HG03439 (cell line): ENCODE measurements at regions not wholly inside any gene's neighbourhood (a gene's known extent, or its start where the extent isn't known, plus 50 kb on each side); places are given as distances from the start of the nearest gene placed in this dataset.

ENCODE experiments used
- ATAC-seq: cut with Tn5 transposase; IDR thresholded peaks from one replicate; pipeline ENCODE4 v1.9.1; 2021; ENCODE audit warnings: mild to moderate bottlenecking, moderate library complexity; ENCODE audit not compliant: unreplicated experiment

DNA sequence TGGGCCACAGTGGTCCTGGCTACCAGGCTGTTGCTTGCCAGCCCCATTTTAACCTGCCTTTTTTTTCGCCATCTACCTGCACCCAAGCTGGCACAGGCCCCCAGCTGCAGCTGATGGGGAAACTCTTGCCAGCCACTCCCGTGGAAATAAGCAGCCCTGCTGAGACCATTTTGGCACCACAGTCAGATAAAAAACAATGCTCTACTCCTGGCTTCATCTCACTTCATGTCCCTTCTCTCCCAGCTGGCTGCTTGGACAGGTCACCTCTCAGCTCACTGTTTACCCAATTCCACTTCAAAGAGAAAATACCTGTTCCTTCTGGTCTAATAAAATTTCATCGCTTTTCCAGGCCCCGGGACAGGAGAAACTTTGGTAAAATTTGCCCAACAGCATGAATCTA, 322.6 kb upstream of the SLC30A5 start:
- ATAC-seq = no peak

DNA sequence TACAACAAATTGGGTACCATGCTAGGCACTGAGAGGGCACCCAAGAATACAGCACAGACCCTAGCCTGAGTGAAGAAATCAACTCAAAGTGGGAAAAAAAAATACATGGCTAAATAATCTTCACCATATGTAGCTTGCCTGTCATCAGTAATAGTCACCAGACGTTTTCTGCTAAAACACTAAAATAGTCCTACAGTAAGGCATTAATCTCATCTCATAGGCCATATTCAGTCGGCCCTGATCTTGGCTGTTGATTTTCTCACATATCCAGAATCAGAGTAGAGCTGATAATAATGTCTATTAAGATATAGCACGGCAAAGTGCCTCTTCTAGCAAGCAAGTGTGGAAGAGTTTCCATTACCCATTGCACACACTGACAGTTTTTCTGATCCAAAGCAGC, 322.1 kb upstream of the SLC30A5 start:
- ATAC-seq = no peak

DNA sequence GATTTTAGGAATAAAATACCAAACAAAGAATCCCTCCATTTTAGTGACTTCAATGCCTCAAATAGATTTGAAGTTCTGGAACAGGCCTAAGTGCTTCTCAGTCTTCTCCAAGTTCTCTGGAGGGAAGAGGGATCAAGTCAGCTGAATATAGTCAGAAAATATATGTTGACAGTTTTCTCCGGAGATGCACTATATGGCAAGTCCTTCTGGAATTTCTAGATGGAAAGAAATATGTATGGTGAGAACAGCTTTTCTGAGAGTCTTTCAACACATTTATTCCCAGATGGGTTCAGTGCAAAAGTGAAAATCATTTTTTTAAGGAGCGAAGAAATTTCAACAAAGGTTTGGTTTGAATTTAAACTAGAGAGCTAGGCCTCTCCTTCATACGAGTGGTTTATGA, 317.4 kb upstream of the SLC30A5 start:
- no peak for ATAC-seq

DNA sequence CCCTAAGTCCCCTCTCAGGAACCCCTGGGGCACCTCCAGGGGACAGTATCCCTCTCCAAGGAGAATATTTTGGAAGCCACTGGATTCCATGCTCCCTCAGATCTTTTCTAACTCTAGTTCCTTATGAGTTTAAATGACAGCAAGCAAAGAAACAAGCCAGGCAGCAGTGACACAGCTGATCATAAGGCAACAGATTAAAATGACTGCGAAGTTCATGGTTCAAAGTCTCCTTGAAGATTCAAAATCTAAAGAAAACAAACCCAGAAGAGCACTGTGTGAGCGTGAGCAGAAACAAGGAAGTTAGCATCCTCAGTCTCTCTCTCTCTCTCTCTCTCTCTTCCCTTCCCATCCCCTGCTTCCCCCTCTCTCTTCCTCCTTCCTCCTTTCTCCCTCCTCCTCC, 316.7 kb upstream of the SLC30A5 start:
- ATAC-seq = no peak

DNA sequence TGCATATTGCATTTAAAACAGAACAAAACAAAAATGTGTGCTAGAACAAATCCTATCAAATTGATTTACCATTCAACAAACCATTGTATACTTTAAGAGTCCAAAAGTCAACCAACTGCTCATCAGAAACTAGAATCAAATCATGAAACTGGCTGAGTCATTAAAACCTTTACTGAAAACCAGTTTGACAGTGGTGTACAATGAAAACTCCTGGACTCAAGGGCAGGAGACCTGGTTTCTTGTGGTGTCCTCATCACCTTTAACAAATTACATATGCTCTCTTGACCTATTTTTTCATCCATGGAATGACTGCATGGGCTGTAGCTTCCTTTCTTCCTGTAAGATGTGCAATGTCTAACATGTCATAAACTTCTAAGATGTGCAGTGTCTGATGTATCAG, 315.3 kb upstream of the SLC30A5 start:
- no peak for ATAC-seq

DNA sequence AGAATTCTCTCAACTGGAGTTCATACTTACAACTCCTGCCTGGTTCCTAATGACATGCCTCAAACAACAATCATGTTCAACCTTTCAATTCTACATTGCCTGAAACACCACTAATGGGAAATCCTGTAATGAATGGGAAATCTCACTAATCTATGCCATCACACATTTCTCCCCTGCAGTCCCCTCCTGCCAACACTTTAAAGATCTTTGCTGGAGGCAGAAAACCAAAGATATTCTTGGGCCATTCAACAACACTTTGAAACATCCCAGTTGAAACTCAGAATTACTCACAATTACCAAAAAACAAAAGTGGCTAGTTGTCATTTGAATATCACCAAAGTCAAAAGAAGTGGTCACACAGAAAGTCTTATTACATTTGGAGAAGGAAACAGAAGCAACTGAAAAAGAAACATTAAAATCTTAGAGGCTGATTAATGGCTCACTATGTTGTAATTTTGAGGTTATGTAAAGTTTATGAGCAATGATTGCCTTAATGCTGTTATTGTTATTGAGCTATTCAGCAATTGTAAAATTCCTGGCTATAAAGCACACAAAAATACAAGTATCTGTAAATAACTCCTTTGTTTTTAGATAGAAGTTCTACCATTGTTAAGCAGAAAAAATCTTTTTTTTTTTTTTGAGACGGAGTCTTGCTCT, 313.4 kb upstream of the SLC30A5 start:
- no peak for ATAC-seq

DNA sequence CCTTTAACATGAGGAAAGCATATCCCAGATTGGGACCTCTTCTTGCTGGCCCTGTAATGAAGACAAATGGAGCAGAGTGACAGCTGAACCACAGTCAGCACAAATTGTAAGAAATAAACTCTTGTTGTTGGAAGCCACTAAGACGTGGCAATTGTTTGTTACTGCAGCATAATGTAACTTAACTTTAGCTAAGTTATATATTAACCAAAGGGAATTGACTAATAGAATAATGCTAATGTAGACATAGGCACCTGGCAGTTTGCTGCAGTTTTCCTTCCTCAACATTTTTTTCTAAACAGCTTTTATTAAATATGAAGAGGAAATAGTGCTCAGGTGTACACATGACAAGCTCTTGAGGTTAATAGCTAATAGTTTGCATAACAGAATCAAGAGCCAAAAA, 300.7 kb upstream of the SLC30A5 start:
- ATAC-seq = no peak

DNA sequence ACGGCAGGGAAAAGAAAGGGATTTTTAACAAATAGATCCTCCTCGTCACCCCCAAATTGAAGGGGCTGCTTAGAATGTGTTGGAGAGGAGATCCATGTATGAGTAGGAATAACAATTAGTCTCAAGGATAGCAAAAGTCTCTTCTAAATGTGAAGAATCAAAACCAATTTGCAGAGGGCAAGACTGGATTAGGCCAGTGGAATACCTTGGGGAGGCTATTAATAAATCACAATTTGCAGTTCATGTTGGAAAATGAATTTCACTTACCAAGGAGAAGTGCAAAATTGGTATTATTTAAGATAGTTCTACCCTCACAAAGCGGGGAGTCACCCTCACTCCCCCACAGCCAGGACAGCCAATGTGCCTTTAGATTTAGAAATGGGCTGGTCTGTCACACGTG, 299.8 kb upstream of the SLC30A5 start:
- no peak for ATAC-seq

DNA sequence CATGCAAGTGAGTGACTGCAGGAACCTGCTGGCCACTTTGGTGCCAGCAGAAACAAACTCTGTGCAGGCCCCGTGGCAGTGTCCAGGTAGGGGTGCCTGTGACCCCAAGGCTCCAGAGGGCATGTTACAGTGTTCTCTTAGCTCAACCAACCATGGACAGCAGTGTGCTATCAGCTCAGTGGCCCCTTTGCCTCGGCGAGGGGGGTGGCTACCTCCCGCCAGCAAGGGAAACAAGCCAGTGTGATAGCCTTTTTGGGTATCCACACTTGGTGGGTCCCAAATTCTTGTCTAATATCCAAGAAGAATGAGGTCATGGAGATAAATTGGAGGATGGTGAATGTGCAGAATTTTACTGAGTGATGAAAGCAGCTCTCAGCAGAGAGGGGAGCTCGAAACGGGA, 298.6 kb upstream of the SLC30A5 start:
- ATAC-seq = no peak

DNA sequence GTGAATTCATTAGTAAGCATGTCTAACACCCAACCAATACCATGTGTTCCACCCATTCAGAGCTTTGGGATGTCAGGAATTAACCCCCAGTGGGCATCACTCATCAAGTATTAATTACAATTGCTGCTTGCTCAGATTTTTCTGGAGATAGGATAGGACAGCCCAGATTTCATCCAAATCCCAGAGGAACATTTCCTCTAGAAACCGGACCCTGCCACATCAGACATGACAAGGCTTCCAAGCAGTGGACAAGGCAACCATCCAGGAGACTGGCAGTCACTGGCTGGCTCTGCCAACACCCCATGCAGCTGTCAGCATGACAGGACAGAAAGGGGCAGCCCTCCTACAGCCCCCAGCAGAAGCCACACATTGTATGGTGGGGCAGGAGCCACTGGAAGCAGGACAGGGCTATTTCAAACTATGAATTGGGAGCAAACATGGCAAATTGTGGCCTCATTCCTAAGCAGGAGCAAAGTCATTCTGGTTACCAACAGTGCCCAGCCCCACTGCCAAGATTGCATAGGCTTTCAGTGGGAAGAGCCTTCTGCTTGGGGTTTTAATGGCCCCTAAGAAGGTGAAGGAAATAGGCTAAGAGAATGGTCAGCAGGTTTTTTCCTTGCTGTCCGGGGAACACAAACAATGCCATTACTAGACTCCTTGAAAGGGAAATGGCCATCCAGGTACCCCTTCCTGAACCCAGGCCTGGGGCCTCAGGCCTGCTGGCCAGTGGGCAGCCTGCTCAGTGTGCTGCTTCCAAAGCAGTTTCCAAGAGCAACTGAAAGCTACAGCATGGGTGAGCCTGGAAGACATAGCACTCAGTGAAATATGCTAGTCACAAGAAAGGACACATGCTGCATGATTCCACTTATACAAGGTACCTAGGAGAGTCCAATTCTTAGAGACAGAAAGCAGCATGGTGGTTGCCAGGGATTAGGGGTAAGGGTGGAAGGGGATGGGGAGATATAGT, 294.7 kb upstream of the SLC30A5 start:
- no peak for ATAC-seq

DNA sequence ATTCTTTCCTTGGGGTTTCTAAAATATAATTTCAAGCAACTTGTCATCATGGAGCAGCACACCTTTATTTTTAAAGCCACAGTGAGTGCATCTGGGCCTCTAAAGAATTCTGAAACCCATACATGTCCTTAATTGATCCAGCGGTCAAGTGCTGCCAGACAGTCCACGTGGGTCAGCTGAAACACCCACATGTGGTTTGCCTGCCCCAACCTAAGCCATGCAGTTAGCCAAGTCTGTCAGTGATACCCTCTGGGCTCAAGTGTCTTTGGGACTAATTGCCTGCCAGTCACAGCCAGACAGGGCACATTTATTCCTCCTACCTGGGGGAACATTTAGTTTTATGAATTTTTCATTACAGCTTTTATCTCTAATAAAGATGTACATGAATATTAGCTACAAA, 291.4 kb upstream of the SLC30A5 start:
- no peak for ATAC-seq

DNA sequence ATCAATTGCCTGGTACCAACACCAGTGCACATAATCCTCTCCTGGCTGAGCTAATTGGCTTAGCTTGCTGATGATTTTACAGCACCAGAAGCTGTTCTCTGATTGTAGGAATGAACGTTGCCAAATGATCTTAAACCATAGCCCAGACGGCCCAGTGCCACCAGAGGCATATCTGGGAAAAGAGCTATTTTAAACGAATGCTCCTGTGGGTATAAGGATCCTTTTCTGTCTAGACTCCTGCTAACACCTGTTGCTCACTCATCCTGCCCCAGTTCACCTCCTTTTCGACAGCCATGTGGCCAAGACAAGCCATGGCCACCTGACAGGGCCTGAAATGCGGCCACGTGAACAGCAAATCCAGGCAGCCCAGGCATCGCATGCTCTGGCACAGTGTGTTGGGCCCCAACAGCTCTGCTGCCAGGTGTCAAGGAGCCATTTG, 289.9 kb upstream of the SLC30A5 start:
- ATAC-seq = no peak

DNA sequence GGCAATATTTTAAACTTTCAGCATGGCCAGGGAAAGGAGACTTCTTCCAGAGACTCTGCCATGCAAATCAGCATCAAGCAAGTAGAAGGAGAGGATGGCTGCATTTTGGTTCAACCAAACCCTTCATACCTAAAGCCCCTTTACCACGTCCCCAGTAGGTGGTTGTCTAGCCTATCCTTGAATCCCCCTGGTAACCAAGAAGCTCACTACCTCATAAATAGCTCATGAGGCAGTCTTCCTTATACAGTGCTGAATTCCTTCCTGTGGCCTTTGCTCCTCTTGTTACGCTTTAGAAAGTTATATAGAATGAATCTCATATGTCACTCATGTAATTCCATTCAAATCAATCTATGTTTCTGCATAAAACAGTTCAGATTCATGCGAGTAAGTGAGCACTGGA, 289.5 kb upstream of the SLC30A5 start:
- ATAC-seq = no peak

DNA sequence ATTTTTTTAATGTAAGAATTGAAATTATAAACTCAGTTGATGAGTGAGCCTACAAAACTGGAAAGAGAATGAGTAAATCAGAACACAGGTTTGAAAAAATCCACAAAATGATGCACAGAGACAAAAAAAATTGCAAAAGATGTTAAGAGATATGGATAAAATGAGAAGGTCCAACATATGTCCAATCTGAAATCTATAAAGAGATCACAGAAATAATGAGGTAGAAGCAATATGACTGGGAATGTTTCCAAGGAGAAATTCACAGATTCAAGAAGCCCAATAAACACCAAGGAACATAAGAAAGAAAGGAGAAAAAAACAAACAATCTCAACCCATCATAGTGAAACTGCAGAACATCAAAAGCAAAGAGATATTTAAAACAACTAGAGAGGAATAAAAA, 288.4 kb upstream of the SLC30A5 start:
- no peak for ATAC-seq

DNA sequence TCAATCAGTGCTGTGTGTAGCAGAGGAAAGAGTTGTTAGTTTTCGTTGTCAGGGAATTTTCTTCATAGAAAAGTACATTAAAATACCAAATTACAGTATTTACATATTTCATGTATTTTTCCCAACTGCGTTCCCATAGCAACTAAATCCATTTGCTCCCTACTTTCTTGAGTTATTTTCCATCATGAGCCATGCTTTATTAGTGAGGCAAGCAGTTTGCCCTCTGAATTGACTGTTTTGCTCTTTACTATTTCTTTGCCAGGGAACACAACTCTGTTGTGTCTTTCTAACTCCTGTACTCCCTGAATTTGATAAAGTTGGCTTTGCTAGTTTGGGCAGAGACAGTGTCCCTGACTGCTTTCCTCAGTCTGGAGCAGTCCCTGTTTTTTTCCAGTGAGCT, 276.2 kb upstream of the SLC30A5 start:
- no peak for ATAC-seq

DNA sequence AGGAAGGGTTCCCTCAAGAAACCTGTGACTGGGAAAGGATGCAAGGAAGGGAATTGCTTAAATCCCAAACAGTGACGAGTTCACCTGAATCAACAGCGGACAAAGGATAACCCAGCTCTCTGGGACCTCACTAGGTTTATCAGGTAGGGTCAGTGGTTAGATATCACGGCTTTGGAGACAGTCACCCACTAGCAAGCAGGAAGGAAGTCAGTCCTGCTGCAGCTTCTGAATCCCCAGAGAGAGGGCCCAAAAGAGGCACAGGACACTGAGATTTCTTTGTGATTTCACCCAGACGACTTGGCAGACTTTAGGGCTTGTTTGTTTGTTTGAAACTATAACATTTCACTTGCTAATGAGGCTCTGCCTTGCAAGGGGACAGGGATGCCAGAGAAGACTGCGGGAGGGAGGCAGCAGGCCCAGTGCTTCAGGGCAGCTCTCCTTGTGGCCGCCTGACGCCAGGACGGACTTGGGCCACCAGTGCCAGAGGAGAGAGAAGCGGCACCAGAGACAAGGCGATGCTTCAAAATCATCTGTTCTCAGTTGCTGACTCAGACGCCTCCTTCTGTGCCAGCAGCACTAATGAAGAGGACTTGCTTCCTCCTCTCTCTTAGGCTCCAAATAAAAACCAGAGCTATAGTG, 275.6 kb upstream of the SLC30A5 start:
- ATAC-seq = no peak

DNA sequence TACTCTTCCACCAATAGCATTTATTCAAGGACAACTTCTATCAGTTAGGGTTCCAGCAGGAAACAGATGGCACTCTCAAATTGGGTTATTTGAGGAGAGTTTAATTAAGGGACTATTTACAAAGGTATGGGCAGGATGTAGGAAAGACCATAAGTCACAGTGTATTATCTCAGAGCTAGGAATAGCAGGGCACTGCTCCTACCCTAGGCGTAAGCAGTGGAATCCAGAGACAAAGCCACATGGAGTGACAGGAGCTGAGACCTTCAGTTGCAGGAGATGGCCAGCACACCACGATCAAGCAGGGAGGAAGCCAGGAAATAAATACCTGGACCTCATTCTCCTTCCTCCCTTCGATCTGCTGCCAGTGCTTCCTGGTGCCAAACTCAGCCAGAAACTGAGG, 274.9 kb upstream of the SLC30A5 start:
- no peak for ATAC-seq

DNA sequence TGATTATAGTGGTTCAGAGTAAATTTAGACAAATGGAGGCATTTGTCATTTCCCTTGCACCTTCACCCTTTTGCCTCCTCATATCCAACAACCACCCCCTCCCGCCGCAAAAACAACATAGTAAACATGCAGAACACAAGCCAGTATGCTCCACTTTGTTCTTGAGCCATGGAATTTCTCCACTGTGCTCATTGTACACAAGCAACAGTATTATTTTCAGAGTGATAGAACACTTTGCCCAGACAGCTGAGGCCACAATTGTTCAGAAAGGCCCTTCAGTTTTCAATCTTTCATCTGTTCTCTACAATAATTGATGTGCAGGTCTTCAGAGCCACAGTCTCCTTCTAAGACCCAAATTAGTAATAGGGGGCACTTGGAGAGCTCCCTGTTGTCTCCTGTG, 272.8 kb upstream of the SLC30A5 start:
- ATAC-seq = no peak

DNA sequence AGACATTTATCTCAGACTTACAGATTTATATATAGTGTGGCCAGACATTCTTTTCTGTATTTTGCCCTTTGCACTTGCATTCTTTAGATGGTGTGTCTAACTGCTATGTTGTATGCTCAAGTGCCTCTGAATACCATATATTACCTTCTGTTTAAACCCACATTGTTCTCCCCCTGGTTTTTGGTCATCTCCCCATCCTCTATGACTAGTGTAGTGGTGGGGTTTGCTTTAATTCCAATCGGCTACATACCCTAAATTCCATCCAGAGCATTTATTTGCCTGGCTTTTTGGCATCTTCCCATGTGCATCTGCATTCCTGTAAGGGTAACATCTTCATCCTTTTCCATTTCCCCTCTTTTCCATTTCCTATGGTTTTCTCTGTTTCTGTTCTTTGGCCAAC, 271.0 kb upstream of the SLC30A5 start:
- no peak for ATAC-seq

DNA sequence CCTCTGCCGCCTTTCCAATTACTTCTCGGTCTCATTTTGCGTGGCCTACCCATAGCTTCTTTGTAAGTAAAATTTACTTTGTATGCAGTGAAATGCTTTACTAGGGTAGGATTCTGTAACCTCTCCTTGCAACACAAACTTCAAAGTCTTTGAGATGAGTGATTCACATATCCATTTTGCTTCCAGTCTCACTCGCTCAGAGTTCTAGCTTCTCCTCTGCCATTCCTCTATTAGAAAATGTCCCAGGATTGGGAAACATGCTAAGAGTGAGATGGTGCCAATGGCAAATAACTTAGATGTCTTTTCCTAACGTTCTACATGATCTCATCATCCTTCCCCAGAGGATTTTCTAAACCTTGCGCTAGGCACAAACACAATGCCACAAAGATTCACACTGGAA, 270.5 kb upstream of the SLC30A5 start:
- ATAC-seq = no peak

DNA sequence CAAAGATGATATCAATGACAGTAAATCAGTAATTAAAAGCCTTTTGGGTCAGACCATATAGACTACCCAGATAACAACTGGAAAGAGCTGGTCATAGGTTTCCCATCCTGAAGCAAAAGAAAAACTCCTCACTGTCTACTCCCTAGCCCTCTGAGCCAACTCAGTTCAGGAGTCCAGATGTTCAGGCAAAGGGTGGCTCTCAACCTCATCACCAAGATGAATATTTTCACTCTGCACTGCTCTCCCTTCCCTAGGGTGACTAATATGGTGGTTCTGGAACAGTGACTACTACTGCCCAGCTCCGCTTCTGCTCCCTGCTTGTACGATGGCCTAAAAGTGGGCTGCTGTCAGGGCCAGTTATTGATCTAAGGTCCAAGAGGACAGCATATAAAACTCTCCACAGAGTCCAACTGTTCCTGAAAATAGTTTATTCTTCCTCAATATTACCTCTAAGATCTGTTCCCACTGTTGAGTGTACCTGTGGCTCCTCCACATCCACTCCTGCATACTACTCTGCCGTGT, 263.4 kb upstream of the SLC30A5 start:
- no peak for ATAC-seq
